ENCODE measurements at regions not wholly inside any gene's neighbourhood (a gene's known extent, or its start where the extent isn't known, plus 50 kb on each side); places are given as distances from the start of the nearest gene placed in this dataset.

GRCh38 chr2:40823478-40823877 lies 371.6 kb upstream of the SLC8A1 start:
- DNase-seq: no peak

GRCh38 chr2:40824278-40824677 lies 372.4 kb upstream of the SLC8A1 start:
- no peak for DNase-seq

- DNase-seq: no peak
Measured at GRCh38 chr2:40827392-40827791, 375.5 kb upstream of the SLC8A1 start.

- DNase-seq: no peak
Measured at GRCh38 chr2:40831321-40831873, 379.5 kb upstream of the SLC8A1 start.

- DNase-seq: no peak
Measured at GRCh38 chr2:40841856-40842255, 390.0 kb upstream of the SLC8A1 start.

- DNase-seq: no peak
Measured at GRCh38 chr2:40844353-40845277, 392.7 kb upstream of the SLC8A1 start.

- DNase-seq: no peak
Measured at GRCh38 chr2:40851661-40852060, 399.8 kb upstream of the SLC8A1 start.

DNA sequence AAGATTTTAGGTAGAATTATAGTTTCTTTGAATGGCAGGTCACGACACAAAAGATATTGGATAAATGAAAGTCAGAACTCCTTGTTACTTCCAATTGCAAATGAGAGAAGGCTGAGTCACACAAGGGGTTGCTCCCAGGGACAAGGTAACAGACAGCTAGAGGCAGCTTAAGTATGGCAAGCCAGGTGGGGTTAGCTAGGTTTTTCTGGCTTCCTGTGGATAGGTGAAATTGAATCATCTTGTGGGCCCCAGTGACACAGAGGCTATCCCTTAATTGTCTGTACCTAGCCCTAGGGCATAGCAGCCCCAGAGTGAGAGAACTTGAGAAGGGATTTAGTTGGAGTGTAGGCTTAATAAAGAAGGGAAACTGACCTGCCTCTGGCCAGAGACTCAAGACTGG lies 407.7 kb upstream of the SLC8A1 start:
- DNase-seq: no peak

DNA sequence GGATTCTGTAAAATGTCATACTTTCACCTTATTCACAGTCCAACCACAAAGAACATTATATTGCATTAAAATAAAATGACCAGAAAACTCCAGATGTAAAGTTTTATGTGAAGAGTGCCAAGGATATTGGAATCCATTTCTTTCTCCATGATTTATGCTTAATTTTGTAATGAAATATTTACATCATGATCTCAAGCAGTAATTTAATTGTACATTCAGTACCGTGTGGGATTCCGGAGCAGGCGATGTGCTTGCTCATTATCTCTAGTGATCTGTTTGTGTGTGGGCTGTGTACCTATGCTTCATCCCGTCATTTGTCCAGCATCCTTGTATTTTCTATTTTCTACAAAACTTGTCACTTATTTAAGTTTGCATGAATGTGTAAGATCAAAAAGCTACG lies 415.9 kb upstream of the SLC8A1 start:
- DNase-seq: no peak

DNA sequence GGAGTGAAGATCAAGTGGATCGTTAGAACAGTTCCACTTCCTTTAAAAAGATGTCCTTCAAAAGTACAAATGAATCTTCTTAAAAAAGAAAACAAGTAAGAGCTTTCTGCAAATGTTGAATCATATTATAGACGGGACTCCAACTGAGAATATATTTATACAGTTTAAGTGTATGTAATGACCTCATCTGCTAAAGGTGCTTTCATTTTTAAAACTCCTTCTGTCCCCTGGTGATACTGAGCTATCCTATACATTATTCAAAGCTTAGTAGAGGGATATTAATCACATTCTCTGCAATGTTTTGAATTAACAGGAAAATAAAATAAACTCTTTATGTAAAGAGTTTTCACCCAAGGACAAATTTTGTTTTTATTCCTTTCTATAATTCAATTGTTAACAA lies 420.7 kb upstream of the SLC8A1 start:
- no peak for DNase-seq

DNA sequence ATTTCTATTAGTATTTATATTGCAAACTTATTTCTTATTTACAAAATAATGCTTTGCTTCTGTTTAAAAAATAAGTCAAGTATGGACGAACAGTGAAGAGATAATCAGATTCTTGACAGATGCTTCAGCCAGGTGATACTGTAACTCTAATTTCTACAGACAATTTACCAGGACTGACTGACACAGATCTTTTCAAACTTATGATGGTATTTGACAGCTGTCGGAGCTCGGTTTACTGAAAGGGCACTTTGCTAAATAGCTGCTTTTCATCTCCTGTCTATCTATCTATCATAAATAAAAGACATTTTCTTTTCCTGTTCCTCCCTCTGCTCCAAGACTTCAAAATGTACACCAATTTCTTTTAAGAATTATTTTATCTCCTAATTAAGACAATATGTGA lies 422.5 kb upstream of the SLC8A1 start:
- DNase-seq: no peak

GRCh38 chr2:40877734-40878288 lies 425.9 kb upstream of the SLC8A1 start:
- DNase-seq: no peak

GRCh38 chr2:40879305-40879704 lies 427.4 kb upstream of the SLC8A1 start:
- no peak for DNase-seq

GRCh38 chr2:40886100-40886499 lies 434.2 kb upstream of the SLC8A1 start:
- no peak for DNase-seq

DNA sequence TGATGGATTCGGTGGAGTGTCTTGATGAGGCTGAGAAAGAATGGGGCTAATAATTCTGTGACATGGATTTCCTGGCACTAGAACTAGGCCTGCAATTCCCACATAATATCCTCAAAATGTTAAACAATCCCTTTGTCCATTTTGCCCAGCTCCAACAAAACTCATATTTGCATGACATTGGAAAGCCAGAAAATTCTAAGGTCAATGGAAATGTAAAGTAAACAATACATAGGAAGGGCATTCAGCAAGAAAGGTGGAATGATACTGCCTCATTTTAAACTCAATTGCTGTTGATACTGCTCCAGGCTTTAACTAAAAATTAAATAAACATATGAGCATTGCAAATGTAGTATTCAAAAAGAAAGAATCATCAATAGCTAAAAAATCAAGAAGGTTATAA lies 434.8 kb upstream of the SLC8A1 start:
- no peak for DNase-seq

GRCh38 chr2:40896358-40896757 lies 444.5 kb upstream of the SLC8A1 start:
- no peak for DNase-seq

- DNase-seq: no peak
Measured at GRCh38 chr2:40914666-40915065, 462.8 kb upstream of the SLC8A1 start.

DNA sequence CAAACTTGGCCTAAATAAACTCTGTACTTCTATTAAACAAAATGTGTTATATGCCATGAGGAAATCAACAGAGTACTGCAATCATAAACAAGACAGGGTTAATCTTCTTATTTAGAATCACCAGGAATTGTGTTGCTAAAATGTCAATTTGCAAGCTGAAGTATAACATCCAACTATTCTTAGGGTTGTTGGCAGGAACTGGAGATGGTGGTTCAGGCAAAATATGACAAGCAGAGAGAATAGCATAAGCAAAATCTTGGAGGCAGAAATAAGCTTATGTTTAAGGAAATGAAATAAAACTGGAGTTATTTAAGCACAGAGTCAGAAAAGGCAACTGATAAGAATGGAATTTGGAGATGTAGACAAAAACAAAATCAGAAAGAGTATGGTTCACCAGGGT lies 463.8 kb upstream of the SLC8A1 start:
- DNase-seq: no peak

GRCh38 chr2:40935349-40935748 lies 483.5 kb upstream of the SLC8A1 start:
- DNase-seq: no peak

DNA sequence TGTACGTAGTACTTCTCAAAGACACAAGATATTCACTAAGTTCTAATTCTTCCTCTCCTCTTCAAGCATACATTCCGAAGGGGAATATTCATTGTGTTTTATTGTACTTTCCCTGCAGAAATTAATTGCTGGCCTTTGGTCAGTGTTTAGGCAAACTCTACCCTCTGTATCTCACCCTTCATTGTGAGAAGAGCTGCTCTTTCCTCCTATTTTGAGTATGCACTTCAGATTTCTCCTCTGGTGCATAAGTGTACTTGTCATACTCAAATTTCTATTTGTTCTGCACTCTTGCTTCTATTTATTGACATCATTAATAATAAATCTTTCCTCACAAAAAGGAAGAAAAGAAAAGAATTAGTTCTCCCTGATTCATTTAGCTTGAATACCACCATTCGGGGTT lies 485.4 kb upstream of the SLC8A1 start:
- DNase-seq: no peak

DNA sequence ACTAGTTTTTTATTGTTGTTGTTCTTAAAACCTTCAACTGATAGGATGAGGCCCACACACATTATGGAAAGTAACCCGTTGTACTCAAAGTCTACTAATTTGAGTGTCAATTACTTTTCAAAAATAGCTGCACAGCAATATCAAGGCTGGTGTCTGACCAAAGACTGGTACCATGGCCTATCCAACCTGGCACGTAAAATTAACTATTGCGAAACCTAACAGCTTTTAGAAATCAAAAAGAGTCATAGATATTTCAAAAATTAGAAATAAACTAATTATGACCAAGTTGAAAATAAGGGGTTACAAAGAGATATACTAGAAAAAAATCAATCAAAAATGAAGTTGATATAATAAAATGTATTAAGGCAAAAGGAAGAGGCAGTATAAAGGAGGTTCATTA lies 501.5 kb upstream of the SLC8A1 start:
- no peak for DNase-seq

GRCh38 chr2:40955042-40955441 lies 503.2 kb upstream of the SLC8A1 start:
- no peak for DNase-seq

- DNase-seq: no peak
Measured at GRCh38 chr2:40955635-40956034, 503.7 kb upstream of the SLC8A1 start.

GRCh38 chr2:40957508-40957907 lies 505.6 kb upstream of the SLC8A1 start:
- DNase-seq: no peak

Data from activated naive CD4-positive, alpha-beta T cell treated with anti-CD3 and anti-CD28 coated beads, Interleukin-2, amount 50 U/mL, for 16 hours (primary cell).